ENCODE measurements at regions not wholly inside any gene's neighbourhood (a gene's known extent, or its start where the extent isn't known, plus 50 kb on each side); places are given as distances from the start of the nearest gene placed in this dataset.
"Not testable (repeated sequence)": the region's sequence is repeated elsewhere in the genome, so short reads cannot be mapped to it uniquely, and the experiment has no call there.

GRCh38 chr7:66429498-66430163 lies 199.1 kb upstream of the KCTD7 start:
- WGBS, 2 donors (ENCODE audit: low coverage in 1 of 2) = 66% methylated on average over 2 of the region's 4 CpGs; no CpG with 5 or more reads in 1 of the 2 donors
- ATAC-seq = no peak
- peaks cover 0 to 40% of the 10 kb centered on the region in 2 donors for H3K36me3 ChIP-seq
- no peak for TF ChIP-seq EP300 (IDR thresholded peaks at IDR 0.05)
- no peak for TF ChIP-seq CTCF (IDR thresholded peaks at IDR 0.05)
- TF ChIP-seq POLR2AphosphoS5 (IDR thresholded peaks at IDR 0.05) = no peak
- no peak for TF ChIP-seq POLR2A (IDR thresholded peaks at IDR 0.05)
- H3K4me3 ChIP-seq = no peak overlapping the region
- H3K27me3 ChIP-seq = no peaks in the 10 kb centered on the region
- H3K4me1 ChIP-seq = no peaks in the 10 kb centered on the region
- H3K9me3 ChIP-seq = no peaks in the 10 kb centered on the region
- H3K27ac ChIP-seq = no peak overlapping the region

GRCh38 chr7:66430164-66430545 lies 198.5 kb upstream of the KCTD7 start:
- peaks cover 0 to 42% of the 10 kb centered on the region in 2 donors for H3K36me3 ChIP-seq
- H3K4me3 ChIP-seq = no peak overlapping the region
- 20 to 81% methylated on average over 1 to 4 of the region's 5 CpGs for WGBS, 2 donors (ENCODE audit: low coverage in 1 of 2)
- H3K4me1 ChIP-seq = no peaks in the 10 kb centered on the region
- no peak overlapping the region for H3K27ac ChIP-seq
- no peaks in the 10 kb centered on the region for H3K9me3 ChIP-seq
- no peak for TF ChIP-seq POLR2AphosphoS5 (IDR thresholded peaks at IDR 0.05)
- TF ChIP-seq POLR2A (IDR thresholded peaks at IDR 0.05) = no peak
- no peak for TF ChIP-seq EP300 (IDR thresholded peaks at IDR 0.05)
- TF ChIP-seq CTCF (IDR thresholded peaks at IDR 0.05) = no peak
- ATAC-seq = no peak
- H3K27me3 ChIP-seq = no peaks in the 10 kb centered on the region

DNA sequence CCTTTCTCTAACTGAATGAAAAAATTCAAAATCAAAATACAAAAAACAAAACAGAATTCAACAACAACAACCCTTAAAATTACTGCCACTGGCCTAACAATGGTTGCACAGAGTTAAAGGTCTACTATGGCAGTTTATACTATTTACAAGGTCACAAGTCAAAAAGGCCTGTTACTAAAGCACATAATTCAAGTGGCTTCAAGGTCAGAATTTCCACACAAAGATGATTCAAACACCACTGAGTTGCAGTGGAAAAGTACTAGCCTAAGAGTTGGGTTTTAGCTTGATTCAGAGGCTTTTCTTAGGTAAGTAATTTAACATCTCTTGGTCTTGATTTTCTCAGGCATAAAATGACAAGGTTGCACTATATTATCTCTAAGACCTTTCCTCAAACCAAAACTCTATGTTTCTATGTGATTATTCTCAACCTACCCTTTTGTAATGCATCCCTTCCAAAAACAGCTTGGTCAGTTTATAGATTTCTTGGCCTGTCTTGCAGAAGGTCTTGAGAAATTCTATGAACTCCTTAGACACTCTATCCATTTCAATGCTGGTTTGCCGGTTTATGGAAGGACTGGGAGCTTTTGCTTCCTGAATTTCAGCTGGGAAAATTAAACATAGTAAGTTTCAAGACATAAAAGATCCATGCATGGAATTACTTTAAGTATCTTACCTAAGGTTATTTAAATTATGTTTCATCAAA lies 189.8 kb upstream of the KCTD7 start:
- H3K9me3 ChIP-seq, H3K4me1 ChIP-seq, H3K27me3 ChIP-seq, H3K27ac ChIP-seq, H3K4me3 ChIP-seq, ATAC-seq: not testable (repeated sequence)
- 15 to 63% methylated on average over 1 of the region's 1 CpG for WGBS, 2 donors (ENCODE audit: low coverage in 1 of 2)
- H3K36me3 ChIP-seq = peaks cover 0 to 10% of the 10 kb centered on the region in 2 donors

GRCh38 chr7:66442385-66442784 lies 186.3 kb upstream of the KCTD7 start:
- no peak for TF ChIP-seq CTCF (IDR thresholded peaks at IDR 0.05)
- no peak for TF ChIP-seq POLR2A (IDR thresholded peaks at IDR 0.05)
- no peak for TF ChIP-seq POLR2AphosphoS5 (IDR thresholded peaks at IDR 0.05)
- no peak for TF ChIP-seq EP300 (IDR thresholded peaks at IDR 0.05)
- Histone ChIP-seq H3K9me3 (no peaks in the 10 kb centered on the region), H3K36me3 (no peaks in the 10 kb centered on the region), H3K27ac (no peak overlapping the region), H3K27me3 (no peaks in the 10 kb centered on the region), H3K4me3 (no peak overlapping the region), H3K4me1 (no peaks in the 10 kb centered on the region)
- no peak for ATAC-seq
- 73 to 77% methylated on average over 3 to 4 of the region's 4 CpGs for WGBS, 2 donors (ENCODE audit: low coverage in 1 of 2)

GRCh38 chr7:66443946-66444345 lies 184.7 kb upstream of the KCTD7 start:
- TF ChIP-seq EP300 (IDR thresholded peaks at IDR 0.05) = no peak
- TF ChIP-seq POLR2A (IDR thresholded peaks at IDR 0.05) = no peak
- no peak for TF ChIP-seq POLR2AphosphoS5 (IDR thresholded peaks at IDR 0.05)
- TF ChIP-seq CTCF (IDR thresholded peaks at IDR 0.05) = no peak

DNA sequence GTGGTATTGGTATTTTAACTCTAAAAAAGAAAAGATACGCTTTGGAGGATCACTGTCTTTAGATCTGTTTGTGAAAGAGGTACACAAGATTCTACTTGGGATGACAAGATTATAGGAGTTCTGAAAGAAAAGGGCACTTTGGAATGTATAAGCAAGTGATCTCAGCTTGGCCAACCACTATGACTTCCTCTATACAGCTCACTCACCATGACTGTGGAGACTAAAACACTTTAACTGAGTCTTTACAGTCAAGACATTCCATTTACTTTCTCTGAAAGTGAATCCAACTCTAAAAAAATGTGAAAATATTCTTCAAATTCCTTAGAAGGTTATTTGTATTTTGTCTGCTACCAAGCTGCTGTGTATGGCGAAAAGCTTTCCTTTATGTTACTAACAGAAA lies 181.7 kb upstream of the KCTD7 start:
- H3K27ac ChIP-seq, ATAC-seq, H3K27me3 ChIP-seq, H3K9me3 ChIP-seq, H3K4me3 ChIP-seq, H3K4me1 ChIP-seq: not testable (repeated sequence)
- 100% methylated on average over 1 to 2 of the region's 2 CpGs for WGBS, 2 donors (ENCODE audit: low coverage in 1 of 2)
- H3K36me3 ChIP-seq = peaks cover 0 to 23% of the 10 kb centered on the region in 2 donors

More at GRCh38 chr7:66443946-66444345, 184.7 kb upstream of the KCTD7 start:
- H3K36me3 ChIP-seq = peaks cover 0 to 9% of the 10 kb centered on the region in 2 donors
- no peaks in the 10 kb centered on the region for H3K27me3 ChIP-seq
- H3K27ac ChIP-seq = no peak overlapping the region
- no peak for ATAC-seq
- no peaks in the 10 kb centered on the region for H3K4me1 ChIP-seq
- H3K4me3 ChIP-seq = no peak overlapping the region
- H3K9me3 ChIP-seq = no peaks in the 10 kb centered on the region

DNA sequence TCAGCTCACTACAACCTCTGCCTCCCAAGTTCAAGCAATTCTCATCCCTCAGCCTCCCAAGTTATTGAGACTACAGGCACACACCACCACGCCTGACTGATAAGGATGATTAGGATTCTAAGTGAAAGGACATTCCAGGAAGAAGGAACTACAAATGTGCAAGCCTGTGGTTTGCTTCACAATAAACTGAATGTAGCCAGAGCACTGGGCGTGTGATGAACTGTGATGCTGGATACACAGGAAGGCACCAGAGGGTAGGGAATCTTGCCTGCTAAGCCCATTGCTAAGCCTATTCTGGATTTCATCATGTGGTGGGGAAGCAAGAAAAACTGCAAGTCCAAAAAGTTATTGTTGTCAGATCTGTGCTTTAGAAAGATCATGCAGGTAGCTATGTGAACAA lies 177.9 kb upstream of the KCTD7 start:
- not testable (repeated sequence) for H3K4me3 ChIP-seq, H3K9me3 ChIP-seq, ATAC-seq, H3K27me3 ChIP-seq, H3K27ac ChIP-seq, H3K4me1 ChIP-seq
- H3K36me3 ChIP-seq = peaks cover 0 to 23% of the 10 kb centered on the region in 2 donors
- whole genome bisulfite sequencing, 2 donors (ENCODE audit: low coverage in 1 of 2) = 92% methylated on average over 2 of the region's 2 CpGs; no CpG with 5 or more reads in 1 of the 2 donors

GRCh38 chr7:66451713-66452112 lies 177.0 kb upstream of the KCTD7 start:
- not testable (repeated sequence) for ATAC-seq, H3K4me3 ChIP-seq, H3K4me1 ChIP-seq, H3K27ac ChIP-seq, H3K27me3 ChIP-seq, H3K9me3 ChIP-seq
- H3K36me3 ChIP-seq = peaks cover 0 to 23% of the 10 kb centered on the region in 2 donors
- WGBS, 2 donors (ENCODE audit: low coverage in 1 of 2) = 85 to 100% methylated on average over 1 to 2 of the region's 2 CpGs
